ENCODE measurements at regions not wholly inside any gene's neighbourhood (a gene's known extent, or its start where the extent isn't known, plus 50 kb on each side); places are given as distances from the start of the nearest gene placed in this dataset.

DNA sequence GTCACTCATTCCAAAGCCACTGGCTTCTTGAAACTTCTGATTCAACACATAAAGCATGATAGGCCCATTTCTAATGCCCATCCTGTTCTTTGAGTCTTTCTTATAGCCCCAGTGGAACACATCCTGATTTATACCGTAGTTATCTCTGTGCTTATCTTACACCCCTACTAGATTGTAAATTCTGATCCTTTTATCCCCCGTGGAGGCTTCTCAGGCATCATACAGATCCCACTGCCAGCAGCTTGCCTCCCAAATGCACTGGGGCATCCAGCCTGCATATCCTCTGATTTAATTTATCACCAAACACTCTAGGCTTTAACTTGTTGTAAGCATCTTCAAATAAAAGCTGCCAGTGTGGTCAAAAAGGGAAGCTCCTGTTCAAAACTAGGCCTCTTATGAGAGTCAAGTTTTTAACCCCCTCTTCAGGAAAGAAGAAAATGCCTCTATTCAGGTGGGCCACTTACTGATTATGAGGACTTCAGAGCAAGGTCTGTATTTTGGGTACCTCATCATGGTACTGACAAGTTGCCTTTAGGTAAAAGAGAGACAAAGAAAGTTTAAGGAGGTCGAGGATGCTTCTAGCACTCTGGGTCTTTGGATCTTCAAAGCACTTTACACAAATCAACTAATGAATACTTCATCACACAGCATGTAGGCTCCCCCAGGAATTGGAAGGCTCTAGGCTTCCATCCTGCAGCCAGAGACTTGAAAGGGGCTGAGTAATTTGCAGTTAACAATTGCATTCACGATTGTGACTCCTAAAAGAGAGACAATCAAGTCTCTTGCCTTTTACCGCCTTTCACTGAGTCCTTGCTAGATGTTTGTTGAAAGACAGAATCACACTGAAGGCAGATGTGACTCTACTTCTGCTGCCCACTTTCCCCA lies 95.8 kb upstream of the LDB2 start:
- no peak overlapping the region for H3K9ac ChIP-seq
- no peak overlapping the region for H3K4me2 ChIP-seq

DNA sequence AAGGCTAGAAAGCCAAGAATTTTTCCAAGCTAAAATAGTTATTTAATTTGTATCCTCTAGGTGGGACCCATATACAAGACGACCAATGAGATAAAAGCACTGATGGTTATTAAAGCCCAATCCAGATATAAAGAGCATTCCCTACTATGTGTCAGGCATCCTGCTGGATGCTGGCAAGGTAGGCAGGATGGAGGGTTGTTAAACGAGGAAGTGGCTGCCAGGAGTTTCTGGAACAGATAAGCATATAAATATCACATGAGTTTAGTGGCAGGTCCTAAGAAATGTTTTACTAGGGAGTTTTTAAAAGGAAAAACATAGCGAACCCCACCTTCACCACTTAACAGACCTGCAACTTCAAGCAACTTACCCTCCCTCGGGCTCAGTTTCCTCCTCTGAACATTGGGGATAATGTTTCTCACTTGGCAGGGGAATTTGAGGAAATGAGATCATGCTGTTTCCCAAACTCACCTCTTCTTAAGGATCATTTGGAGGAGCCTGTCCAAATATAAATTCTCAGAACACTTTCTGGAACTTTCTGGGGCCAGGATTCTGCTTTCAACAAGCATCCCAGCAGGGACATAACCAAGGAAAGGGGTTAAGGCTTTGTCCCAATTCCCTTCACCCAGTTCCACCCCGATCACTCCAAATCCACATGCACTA lies 94.3 kb upstream of the LDB2 start:
- no peak overlapping the region for H3K9ac ChIP-seq
- H3K4me2 ChIP-seq = no peak overlapping the region
- no peaks in the 10 kb centered on the region for H4K20me1 ChIP-seq (ENCODE audit: insufficient read depth)
- H3K79me2 ChIP-seq (ENCODE audit: insufficient read depth, low read depth) = no peaks in the 10 kb centered on the region
- no peaks in the 10 kb centered on the region for H3K4me1 ChIP-seq (ENCODE audit: low read depth, poor library complexity, severe bottlenecking)
- no peaks in the 10 kb centered on the region for H3K36me3 ChIP-seq (ENCODE audit: insufficient read depth)
- no peak overlapping the region for H3K4me3 ChIP-seq (IDR thresholded peaks at IDR 0.05; ENCODE audit: insufficient read depth, low read depth, low read length)
- no peak overlapping the region for H2AFZ ChIP-seq (ENCODE audit: low read depth)
- H3K27me3 ChIP-seq (ENCODE audit: insufficient read depth, low read depth) = no peaks in the 10 kb centered on the region
- H3K27ac ChIP-seq = no peak overlapping the region
- TF ChIP-seq, protein P1, sequence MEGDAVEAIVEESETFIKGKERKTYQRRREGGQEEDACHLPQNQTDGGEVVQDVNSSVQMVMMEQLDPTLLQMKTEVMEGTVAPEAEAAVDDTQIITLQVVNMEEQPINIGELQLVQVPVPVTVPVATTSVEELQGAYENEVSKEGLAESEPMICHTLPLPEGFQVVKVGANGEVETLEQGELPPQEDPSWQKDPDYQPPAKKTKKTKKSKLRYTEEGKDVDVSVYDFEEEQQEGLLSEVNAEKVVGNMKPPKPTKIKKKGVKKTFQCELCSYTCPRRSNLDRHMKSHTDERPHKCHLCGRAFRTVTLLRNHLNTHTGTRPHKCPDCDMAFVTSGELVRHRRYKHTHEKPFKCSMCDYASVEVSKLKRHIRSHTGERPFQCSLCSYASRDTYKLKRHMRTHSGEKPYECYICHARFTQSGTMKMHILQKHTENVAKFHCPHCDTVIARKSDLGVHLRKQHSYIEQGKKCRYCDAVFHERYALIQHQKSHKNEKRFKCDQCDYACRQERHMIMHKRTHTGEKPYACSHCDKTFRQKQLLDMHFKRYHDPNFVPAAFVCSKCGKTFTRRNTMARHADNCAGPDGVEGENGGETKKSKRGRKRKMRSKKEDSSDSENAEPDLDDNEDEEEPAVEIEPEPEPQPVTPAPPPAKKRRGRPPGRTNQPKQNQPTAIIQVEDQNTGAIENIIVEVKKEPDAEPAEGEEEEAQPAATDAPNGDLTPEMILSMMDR (conservative IDR thresholded peaks at IDR 0.05; ENCODE audit: low read depth, low read length) = no peak

More for the DNA sequence above, 95.8 kb upstream of the LDB2 start:
- Histone ChIP-seq H3K79me2 (ENCODE audit: insufficient read depth, low read depth) (no peaks in the 10 kb centered on the region), H4K20me1 (ENCODE audit: insufficient read depth) (no peaks in the 10 kb centered on the region), H2AFZ (ENCODE audit: low read depth) (no peak overlapping the region), H3K36me3 (ENCODE audit: insufficient read depth) (no peaks in the 10 kb centered on the region), H3K27ac (no peak overlapping the region), H3K4me3 (IDR thresholded peaks at IDR 0.05; ENCODE audit: insufficient read depth, low read depth, low read length) (no peak overlapping the region), H3K27me3 (ENCODE audit: insufficient read depth, low read depth) (no peaks in the 10 kb centered on the region), H3K4me1 (ENCODE audit: low read depth, poor library complexity, severe bottlenecking) (no peaks in the 10 kb centered on the region)
- TF ChIP-seq, protein P1 (conservative IDR thresholded peaks at IDR 0.05; ENCODE audit: low read depth, low read length) = no peak

DNA sequence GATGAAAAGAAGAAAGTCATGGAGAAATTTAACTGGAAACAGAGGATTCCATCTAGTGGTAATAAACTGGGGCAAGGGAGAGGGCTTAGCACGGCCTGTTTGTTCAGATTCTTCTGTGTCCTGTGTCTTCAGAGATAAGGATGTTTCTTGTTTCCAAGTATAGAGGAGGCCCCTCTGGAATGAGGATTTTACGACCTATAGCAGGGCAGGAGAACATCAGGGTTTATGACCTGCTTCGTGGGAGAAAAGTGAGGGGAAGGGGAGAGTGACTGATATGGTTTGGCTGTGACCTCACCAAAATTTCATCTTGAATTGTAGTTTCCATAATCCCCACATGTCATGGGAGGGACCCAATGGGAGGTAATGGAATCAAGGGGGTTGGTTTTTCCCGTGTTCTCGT lies 93.0 kb upstream of the LDB2 start:
- Histone ChIP-seq H3K27me3 (ENCODE audit: insufficient read depth, low read depth) (no peaks in the 10 kb centered on the region), H3K4me1 (ENCODE audit: low read depth, poor library complexity, severe bottlenecking) (no peaks in the 10 kb centered on the region), H4K20me1 (ENCODE audit: insufficient read depth) (no peaks in the 10 kb centered on the region), H3K27ac (no peak overlapping the region), H3K4me3 (IDR thresholded peaks at IDR 0.05; ENCODE audit: insufficient read depth, low read depth, low read length) (no peak overlapping the region), H3K9ac (no peak overlapping the region), H3K79me2 (ENCODE audit: insufficient read depth, low read depth) (no peaks in the 10 kb centered on the region), H2AFZ (ENCODE audit: low read depth) (no peak overlapping the region), H3K36me3 (ENCODE audit: insufficient read depth) (no peaks in the 10 kb centered on the region), H3K4me2 (no peak overlapping the region)
- TF ChIP-seq, protein P1 (conservative IDR thresholded peaks at IDR 0.05; ENCODE audit: low read depth, low read length) = no peak

DNA sequence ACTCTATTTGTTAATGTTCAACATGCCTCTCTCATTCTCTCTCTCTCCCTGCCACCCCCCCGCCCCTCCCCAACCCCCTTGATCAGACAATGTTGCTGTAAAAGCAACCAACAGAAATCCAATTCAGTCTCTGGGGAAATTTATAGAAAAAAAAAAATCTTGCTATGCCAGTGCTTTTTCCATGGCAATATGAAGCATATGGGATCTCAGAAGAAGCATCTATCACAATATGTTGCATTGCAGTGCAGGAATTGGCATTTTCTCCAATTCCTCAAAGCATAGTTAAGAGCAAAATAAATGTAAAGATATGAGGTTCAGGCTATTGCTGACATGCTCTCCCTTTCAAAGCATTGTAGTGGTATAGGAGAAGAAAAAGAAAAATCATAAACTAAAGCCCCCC lies 90.9 kb upstream of the LDB2 start:
- Histone ChIP-seq H3K27me3 (ENCODE audit: insufficient read depth, low read depth) (no peaks in the 10 kb centered on the region), H3K27ac (no peak overlapping the region), H3K36me3 (ENCODE audit: insufficient read depth) (no peaks in the 10 kb centered on the region), H3K9ac (no peak overlapping the region), H3K4me1 (ENCODE audit: low read depth, poor library complexity, severe bottlenecking) (no peaks in the 10 kb centered on the region), H4K20me1 (ENCODE audit: insufficient read depth) (no peaks in the 10 kb centered on the region), H3K4me2 (no peak overlapping the region), H2AFZ (ENCODE audit: low read depth) (no peak overlapping the region), H3K4me3 (IDR thresholded peaks at IDR 0.05; ENCODE audit: insufficient read depth, low read depth, low read length) (no peak overlapping the region), H3K79me2 (ENCODE audit: insufficient read depth, low read depth) (no peaks in the 10 kb centered on the region)
- TF ChIP-seq, protein P1 (conservative IDR thresholded peaks at IDR 0.05; ENCODE audit: low read depth, low read length) = no peak
